CD4-positive, alpha-beta T cell (primary cell): ENCODE measurements at regions not wholly inside any gene's neighbourhood (a gene's known extent, or its start where the extent isn't known, plus 50 kb on each side); places are given as distances from the start of the nearest gene placed in this dataset.

Source experiments
- ATAC-seq: fragments of 200-7000 bp; cut with Tn5 transposase; one replicate; pipeline ENCODE4 v1.10.0; 2022; ENCODE audit warnings: mild to moderate bottlenecking; ENCODE audit not compliant: poor library complexity
- CTCF ChIA-PET: fragments of 350-600 bp; sonication (Branson Sonifier 250); formaldehyde crosslinking; loops from one replicate; lab custom pipeline; 2021; ENCODE audit warnings: antibody characterized with exemption, inconsistent platforms; lab: Charles Lee
- POLR2A ChIA-PET: fragments of 350-600 bp; sonication (Branson Sonifier 250); formaldehyde crosslinking; loops from one replicate; lab custom pipeline; 2021; ENCODE audit warnings: antibody characterized with exemption, inconsistent platforms; lab: Charles Lee
- DNase-seq, 14 experiments: peaks; one replicate each; pipeline ENCODE4 v3.0.0-alpha.2; 2013 to 2020; ENCODE audit warnings: mixed read lengths in 2 of 14
- H3K27ac ChIP-seq, 2 donors: one replicate each; pipeline versions ENCODE4 v1.5.1 to v1.7.0; 2013; ENCODE audit warnings: low read length in 2 of 2, low read depth in 1 of 2, mild to moderate bottlenecking in 1 of 2
- H3K27me3 ChIP-seq, 2 experiments: 1 replicate in 1 of 2; 2 replicates in 1 of 2; pipeline versions ENCODE4 v1.6.1 to v1.7.0; 2013; ENCODE audit warnings: low read length in 2 of 2, control low read depth in 1 of 2, mild to moderate bottlenecking in 1 of 2, moderate library complexity in 1 of 2; ENCODE audit not compliant: insufficient read depth in 2 of 2, control insufficient read depth in 1 of 2
- H3K36me3 ChIP-seq: one replicate; pipeline ENCODE4 v1.6.1; 2013; ENCODE audit warnings: low read length, control low read depth; ENCODE audit not compliant: insufficient read depth
- H3K4me1 ChIP-seq: one replicate; pipeline ENCODE4 v1.6.1; 2013; ENCODE audit warnings: low read length, control low read depth; ENCODE audit not compliant: insufficient read depth
- H3K4me3 ChIP-seq: one replicate; pipeline ENCODE4 v1.5.1; 2013; ENCODE audit warnings: mild to moderate bottlenecking, low read length, moderate library complexity
- H3K9me3 ChIP-seq, 2 experiments: 1 replicate in 1 of 2; 2 replicates in 1 of 2; pipeline versions ENCODE4 v1.6.1 to v1.7.0; 2013; ENCODE audit warnings: low read length in 2 of 2, mild to moderate bottlenecking in 2 of 2, control low read depth in 1 of 2, moderate library complexity in 1 of 2; ENCODE audit not compliant: control insufficient read depth in 1 of 2, insufficient read depth in 1 of 2
- H3K27ac Mint-ChIP-seq: one replicate; pipeline ENCODE4 v1.8.0; 2020; ENCODE audit warnings: mixed read lengths
- H3K27me3 Mint-ChIP-seq: one replicate; pipeline ENCODE4 v1.8.0; 2021; ENCODE audit warnings: mixed read lengths
- H3K36me3 Mint-ChIP-seq: one replicate; pipeline ENCODE4 v1.8.0; 2021; ENCODE audit warnings: low read depth, mixed read lengths
- H3K4me1 Mint-ChIP-seq: one replicate; pipeline ENCODE4 v1.8.0; 2021; ENCODE audit warnings: low read depth, mixed read lengths
- H3K4me3 Mint-ChIP-seq: one replicate; pipeline ENCODE4 v1.8.0; 2020; ENCODE audit warnings: mild to moderate bottlenecking, mixed read lengths
- H3K9me3 Mint-ChIP-seq: one replicate; pipeline ENCODE4 v1.8.0; 2020; ENCODE audit warnings: mixed read lengths
- CTCF ChIP-seq: fragments of 200-600 bp; IDR thresholded peaks from one replicate; pipeline ENCODE4 v1.8.0; 2022; ENCODE audit warnings: antibody characterized with exemption, mild to moderate bottlenecking
- intact Hi-C, 2 experiments: fragments of 100-400 bp; cut with DNase I in 1 of 2; cut with micrococcal nuclease in 1 of 2; formaldehyde crosslinking; loops; one replicate each; pipeline versions ENCODE4 v1.15.1 to v1.9.0; 2023 to 2025; cut with DNase I, micrococcal nuclease

GRCh38 chr10:44806950-44807349 lies 104.2 kb upstream of the TMEM72 start:
- peaks cover 0 to 10% of the 10 kb centered on the region in 2 experiments for H3K27me3 ChIP-seq
- CTCF ChIA-PET = no interaction called here
- ATAC-seq = no peak
- H3K4me3 ChIP-seq = no peak overlapping the region
- Mint-ChIP-seq H3K27ac (no peak overlapping the region), H3K36me3 (no peaks in the 10 kb centered on the region), H3K27me3 (peaks cover 15% of the 10 kb centered on the region), H3K9me3 (no peaks in the 10 kb centered on the region), H3K4me1 (no peaks in the 10 kb centered on the region), H3K4me3 (no peak overlapping the region)
- H3K4me1 ChIP-seq = no peaks in the 10 kb centered on the region
- H3K27ac ChIP-seq = no peak overlapping the region
- POLR2A ChIA-PET = no interaction called here
- intact Hi-C loops = no loop called here
- no peak for DNase-seq
- H3K9me3 ChIP-seq = peaks cover 0 to 3% of the 10 kb centered on the region in 2 experiments
- H3K36me3 ChIP-seq = no peaks in the 10 kb centered on the region
- TF ChIP-seq CTCF = no peak

- ATAC-seq = no peak
- no peak overlapping the region for H3K4me3 ChIP-seq
- intact Hi-C loops = no loop called here
- ChIA-PET CTCF (no interaction called here), POLR2A (no interaction called here)
- no peak for DNase-seq
- H3K4me3 Mint-ChIP-seq = no peak overlapping the region
- H3K9me3 ChIP-seq = no peaks in the 10 kb centered on the region
- no peaks in the 10 kb centered on the region for H3K9me3 Mint-ChIP-seq
- H3K36me3 ChIP-seq = no peaks in the 10 kb centered on the region
- H3K27ac ChIP-seq = no peak overlapping the region
- peaks cover 0 to 10% of the 10 kb centered on the region in 2 experiments for H3K27me3 ChIP-seq
- H3K27ac Mint-ChIP-seq = no peak overlapping the region
- no peaks in the 10 kb centered on the region for H3K36me3 Mint-ChIP-seq
- peaks cover 13% of the 10 kb centered on the region for H3K27me3 Mint-ChIP-seq
- no peaks in the 10 kb centered on the region for H3K4me1 ChIP-seq
- no peaks in the 10 kb centered on the region for H3K4me1 Mint-ChIP-seq
- TF ChIP-seq CTCF = no peak
Measured at GRCh38 chr10:44807451-44807850, 103.7 kb upstream of the TMEM72 start.

GRCh38 chr10:44809647-44810046 lies 101.5 kb upstream of the TMEM72 start:
- ChIA-PET POLR2A (no interaction called here), CTCF (no interaction called here)
- no peak overlapping the region for H3K4me3 Mint-ChIP-seq
- TF ChIP-seq CTCF = no peak
- H3K27ac Mint-ChIP-seq = no peak overlapping the region
- no peaks in the 10 kb centered on the region for H3K36me3 Mint-ChIP-seq
- no peak for ATAC-seq
- H3K27me3 Mint-ChIP-seq = peaks cover 10% of the 10 kb centered on the region
- Histone ChIP-seq H3K9me3 (no peaks in the 10 kb centered on the region), H3K27ac (no peak overlapping the region), H3K4me1 (no peaks in the 10 kb centered on the region), H3K36me3 (no peaks in the 10 kb centered on the region), H3K4me3 (no peak overlapping the region), H3K27me3 (peaks cover 0 to 10% of the 10 kb centered on the region in 2 experiments)
- no peaks in the 10 kb centered on the region for H3K9me3 Mint-ChIP-seq
- H3K4me1 Mint-ChIP-seq = no peaks in the 10 kb centered on the region
- no peak for DNase-seq
- intact Hi-C loops = no loop called here
